PC-3 (cell line): ENCODE measurements at regions not wholly inside any gene's neighbourhood (a gene's known extent, or its start where the extent isn't known, plus 50 kb on each side); places are given as distances from the start of the nearest gene placed in this dataset.

ENCODE experiments used
- ATAC-seq: fragments of 200-7000 bp; cut with Tn5 transposase; 2 replicates; pipeline ENCODE4 v1.9.1; 2020; ENCODE audit warnings: mild to moderate bottlenecking, moderate library complexity
- BruUV-seq: library from RNA; stranded (reverse); fragments of 400-500 nt; replicated peaks from 2 replicates; lab custom pipeline; 2021; lab: Mats Ljungman, UMichigan
- CTCF ChIA-PET: fragments of 300-600 bp; sonication (Branson Sonifier 250); formaldehyde crosslinking; loops from one replicate; lab custom pipeline; 2022; ENCODE audit warnings: antibody characterized with exemption; lab: Charles Lee
- POLR2A ChIA-PET: fragments of 300-600 bp; sonication (Branson Sonifier 250); formaldehyde crosslinking; loops from one replicate; lab custom pipeline; 2022; ENCODE audit warnings: antibody characterized with exemption; ENCODE audit not compliant: unreplicated experiment; lab: Charles Lee
- DNase-seq: peaks from one replicate; pipeline ENCODE4 v3.0.0-alpha.2; 2015
- H2AFZ ChIP-seq: fragments of 300-600 bp; sonication (generic); 2 replicates; pipeline ENCODE4 v1.6.0; 2016; ENCODE audit warnings: antibody characterized with exemption, low read length
- H3F3A ChIP-seq: fragments of 300-600 bp; sonication (generic); one replicate; pipeline ENCODE4 v1.6.0; 2017; ENCODE audit warnings: antibody characterized with exemption, low read length, control low read depth, mild to moderate bottlenecking; ENCODE audit not compliant: unreplicated experiment
- H3K27ac ChIP-seq: fragments of 300-600 bp; sonication (generic); 2 replicates; pipeline ENCODE4 v1.5.1; 2016; ENCODE audit warnings: mild to moderate bottlenecking, low read length
- H3K27me3 ChIP-seq: fragments of 300-600 bp; sonication (generic); 2 replicates; pipeline ENCODE4 v1.6.1; 2016; ENCODE audit warnings: low read length, mixed read lengths
- H3K36me3 ChIP-seq: fragments of 300-600 bp; sonication (generic); 2 replicates; pipeline ENCODE4 v1.6.1; 2016; ENCODE audit warnings: low read depth, mixed run types, low read length, mixed read lengths
- H3K4me1 ChIP-seq: fragments of 300-600 bp; sonication (generic); 2 replicates; pipeline ENCODE4 v1.5.1; 2016; ENCODE audit warnings: low read length; ENCODE audit not compliant: insufficient read depth
- H3K4me2 ChIP-seq: fragments of 300-600 bp; sonication (generic); 2 replicates; pipeline ENCODE4 v1.6.0; 2016; ENCODE audit warnings: low read length
- H3K4me3 ChIP-seq: fragments of 300-600 bp; sonication (generic); 2 replicates; pipeline ENCODE4 v1.5.1; 2016; ENCODE audit warnings: mild to moderate bottlenecking, low read length, mixed read lengths
- H3K79me2 ChIP-seq: fragments of 300-600 bp; sonication (generic); 2 replicates; pipeline ENCODE4 v1.6.1; 2017; ENCODE audit warnings: low read length, mixed read lengths
- H3K9ac ChIP-seq: fragments of 300-600 bp; sonication (generic); 2 replicates; pipeline ENCODE4 v1.6.0; 2016; ENCODE audit warnings: mild to moderate bottlenecking, low read length
- H3K9me2 ChIP-seq: fragments of 300-600 bp; sonication (generic); replicated peaks from 2 replicates; pipeline ENCODE4 v1.6.1; 2016; ENCODE audit warnings: mixed run types, low read length, mixed read lengths
- H3K9me3 ChIP-seq: fragments of 300-600 bp; sonication (generic); 2 replicates; pipeline ENCODE4 v1.6.1; 2016; ENCODE audit warnings: low read length, mixed read lengths
- H4K20me1 ChIP-seq: fragments of 300-600 bp; sonication (generic); 2 replicates; pipeline ENCODE4 v1.6.1; 2016; ENCODE audit warnings: low read length, mixed read lengths
- EZH2 ChIP-seq: fragments of 300-600 bp; sonication (generic); IDR thresholded peaks from one replicate; pipeline ENCODE4 v1.6.1; 2017; ENCODE audit warnings: antibody characterized with exemption, mild to moderate bottlenecking, low read length; ENCODE audit not compliant: unreplicated experiment
- EZH2phosphoT487 ChIP-seq: fragments of 300-600 bp; sonication (generic); IDR thresholded peaks from 2 replicates; pipeline ENCODE4 v1.6.1; 2018; ENCODE audit warnings: mild to moderate bottlenecking, antibody characterized with exemption, low read length, borderline replicate concordance
- intact Hi-C: fragments of 100-400 bp; cut with micrococcal nuclease; formaldehyde crosslinking; loops from 2 replicates; pipeline ENCODE4 v1.9.0; 2023
- TF ChIP-seq, protein P1 (sequence below): fragments of 300-600 bp; sonication (generic); conservative IDR thresholded peaks from 2 replicates; pipeline ENCODE4 v1.5.1; 2017; ENCODE audit warnings: antibody characterized with exemption, low read depth, mild to moderate bottlenecking, low read length

DNA sequence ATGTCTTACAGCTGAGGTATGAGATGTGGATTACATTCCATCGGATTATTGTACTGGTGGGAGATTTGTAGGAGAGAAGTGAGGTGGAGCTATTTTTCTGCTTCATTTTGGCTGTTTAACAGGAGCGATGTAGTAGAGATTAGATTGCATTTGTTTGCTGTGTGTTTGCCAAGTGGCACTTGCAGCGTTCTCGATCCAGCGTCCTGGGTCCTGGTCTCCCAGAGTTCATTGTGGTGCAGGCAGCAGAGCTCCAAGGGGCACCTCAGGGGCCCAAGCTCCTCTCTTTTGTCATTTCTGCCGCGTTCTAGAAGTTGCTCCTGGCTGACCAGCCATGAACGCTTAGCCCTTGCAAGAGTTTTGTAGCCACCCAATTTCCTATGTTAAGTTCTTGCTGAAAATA lies 210.1 kb upstream of the APCDD1 start:
- H3F3A ChIP-seq: no peaks in the 10 kb centered on the region
- no peak overlapping the region for H3K27ac ChIP-seq
- ATAC-seq (no peak), DNase-seq (no peak)
- H4K20me1 ChIP-seq: no peaks in the 10 kb centered on the region
- no peak overlapping the region for H3K9ac ChIP-seq
- no peak overlapping the region for H3K4me3 ChIP-seq
- BruUV-seq: no TSS peak
- no peaks in the 10 kb centered on the region for H3K4me1 ChIP-seq
- H3K36me3 ChIP-seq: no peaks in the 10 kb centered on the region
- no peaks in the 10 kb centered on the region for H3K9me3 ChIP-seq
- no peak overlapping the region for H3K4me2 ChIP-seq
- no peak overlapping the region for H2AFZ ChIP-seq
- intact Hi-C loops: no loop called here
- TF ChIP-seq EZH2phosphoT487 (no peak), EZH2 (no peak)
- TF ChIP-seq, protein P1, sequence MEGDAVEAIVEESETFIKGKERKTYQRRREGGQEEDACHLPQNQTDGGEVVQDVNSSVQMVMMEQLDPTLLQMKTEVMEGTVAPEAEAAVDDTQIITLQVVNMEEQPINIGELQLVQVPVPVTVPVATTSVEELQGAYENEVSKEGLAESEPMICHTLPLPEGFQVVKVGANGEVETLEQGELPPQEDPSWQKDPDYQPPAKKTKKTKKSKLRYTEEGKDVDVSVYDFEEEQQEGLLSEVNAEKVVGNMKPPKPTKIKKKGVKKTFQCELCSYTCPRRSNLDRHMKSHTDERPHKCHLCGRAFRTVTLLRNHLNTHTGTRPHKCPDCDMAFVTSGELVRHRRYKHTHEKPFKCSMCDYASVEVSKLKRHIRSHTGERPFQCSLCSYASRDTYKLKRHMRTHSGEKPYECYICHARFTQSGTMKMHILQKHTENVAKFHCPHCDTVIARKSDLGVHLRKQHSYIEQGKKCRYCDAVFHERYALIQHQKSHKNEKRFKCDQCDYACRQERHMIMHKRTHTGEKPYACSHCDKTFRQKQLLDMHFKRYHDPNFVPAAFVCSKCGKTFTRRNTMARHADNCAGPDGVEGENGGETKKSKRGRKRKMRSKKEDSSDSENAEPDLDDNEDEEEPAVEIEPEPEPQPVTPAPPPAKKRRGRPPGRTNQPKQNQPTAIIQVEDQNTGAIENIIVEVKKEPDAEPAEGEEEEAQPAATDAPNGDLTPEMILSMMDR: no peak
- CTCF ChIA-PET: no interaction called here
- peaks cover 96% of the 10 kb centered on the region for H3K27me3 ChIP-seq
- no peaks in the 10 kb centered on the region for H3K79me2 ChIP-seq
- H3K9me2 ChIP-seq: no peaks in the 10 kb centered on the region
- POLR2A ChIA-PET: no interaction called here

DNA sequence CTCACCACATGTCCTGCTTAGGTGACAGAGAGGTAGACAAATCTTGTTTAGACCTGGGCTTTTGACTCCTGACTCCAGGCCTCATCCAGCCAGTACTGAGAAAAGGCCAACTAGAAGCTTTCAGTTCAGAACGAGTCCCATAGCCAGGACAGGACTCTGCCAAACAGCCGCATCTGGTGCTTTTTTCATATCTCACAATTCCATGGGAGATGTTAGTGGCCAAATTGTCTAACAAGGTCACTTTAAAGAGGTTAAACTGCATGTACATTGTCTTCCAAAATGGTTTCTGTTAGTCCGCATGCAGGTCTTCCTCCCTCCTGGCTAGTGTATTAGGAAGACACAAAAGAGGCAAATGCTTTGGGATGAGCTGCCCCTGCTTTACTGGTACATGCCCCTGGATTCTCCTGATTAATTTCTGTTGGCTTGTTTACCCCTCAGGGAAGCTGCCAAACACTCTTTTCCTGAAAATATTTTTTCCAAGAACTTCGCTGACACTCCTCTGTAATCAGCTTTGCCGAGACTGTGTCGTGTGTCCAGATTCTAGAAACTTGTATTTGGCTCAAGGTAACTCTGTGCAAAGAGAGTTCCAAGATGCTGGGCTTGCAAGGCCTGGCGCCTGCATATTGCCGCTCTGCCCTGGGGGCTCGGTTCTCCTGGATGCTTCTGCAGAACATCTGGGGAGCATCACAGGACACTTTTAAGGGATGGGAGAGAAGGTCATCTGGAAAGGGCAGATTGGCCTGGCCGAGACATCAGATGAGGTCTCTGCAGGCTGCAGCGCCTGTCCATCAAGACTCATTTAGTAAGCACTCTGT lies 209.2 kb upstream of the APCDD1 start:
- intact Hi-C loops: no loop called here
- no peak overlapping the region for H2AFZ ChIP-seq

DNA sequence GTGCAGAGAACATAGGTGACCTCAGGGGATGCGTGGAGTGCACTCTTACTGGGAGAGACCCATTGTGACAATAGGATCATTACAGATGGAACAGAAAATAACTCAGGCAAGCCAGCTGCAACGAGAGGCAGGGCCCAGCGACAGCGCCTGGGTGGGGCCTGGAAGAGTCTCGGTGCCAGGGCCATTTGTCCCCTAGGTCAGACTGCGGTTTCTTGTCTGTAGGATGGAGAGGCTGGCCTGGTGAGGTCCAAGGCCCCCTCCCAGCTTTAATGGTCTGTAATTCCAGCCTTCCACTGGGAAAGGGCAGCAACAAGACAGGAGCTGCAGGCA lies 208.6 kb upstream of the APCDD1 start:
- ChIA-PET CTCF (no interaction called here), POLR2A (no interaction called here)
- TF ChIP-seq EZH2 (no peak), EZH2phosphoT487 (no peak)
- TF ChIP-seq, protein P1: no peak
- BruUV-seq: no TSS peak
- Histone ChIP-seq H3K9me2 (no peaks in the 10 kb centered on the region), H3K9me3 (no peaks in the 10 kb centered on the region), H2AFZ (no peak overlapping the region), H3K4me2 (no peak overlapping the region), H3K27me3 (peaks cover 88% of the 10 kb centered on the region), H4K20me1 (no peaks in the 10 kb centered on the region), H3K4me3 (no peak overlapping the region), H3F3A (no peaks in the 10 kb centered on the region), H3K4me1 (no peaks in the 10 kb centered on the region), H3K27ac (no peak overlapping the region), H3K36me3 (no peaks in the 10 kb centered on the region), H3K79me2 (no peaks in the 10 kb centered on the region), H3K9ac (no peak overlapping the region)
- intact Hi-C loops: no loop called here
- no peak for DNase-seq
- ATAC-seq: no peak

More for the DNA sequence above, 209.2 kb upstream of the APCDD1 start:
- H3K27me3 ChIP-seq: peaks cover 91% of the 10 kb centered on the region
- DNase-seq (no peak), ATAC-seq (no peak)
- no peak overlapping the region for H3K9ac ChIP-seq
- POLR2A ChIA-PET: no interaction called here
- no peaks in the 10 kb centered on the region for H3K36me3 ChIP-seq
- TF ChIP-seq EZH2 (no peak), EZH2phosphoT487 (no peak)
- TF ChIP-seq, protein P1: no peak
- CTCF ChIA-PET: no interaction called here
- H3F3A ChIP-seq: no peaks in the 10 kb centered on the region
- no peak overlapping the region for H3K4me3 ChIP-seq
- H3K9me3 ChIP-seq: no peaks in the 10 kb centered on the region
- H3K9me2 ChIP-seq: no peaks in the 10 kb centered on the region
- no peaks in the 10 kb centered on the region for H3K4me1 ChIP-seq
- H3K27ac ChIP-seq: no peak overlapping the region
- no peak overlapping the region for H3K4me2 ChIP-seq
- H3K79me2 ChIP-seq: no peaks in the 10 kb centered on the region
- H4K20me1 ChIP-seq: no peaks in the 10 kb centered on the region
- BruUV-seq: no TSS peak
